ENCODE measurements at regions not wholly inside any gene's neighbourhood (a gene's known extent, or its start where the extent isn't known, plus 50 kb on each side); places are given as distances from the start of the nearest gene placed in this dataset.

DNA sequence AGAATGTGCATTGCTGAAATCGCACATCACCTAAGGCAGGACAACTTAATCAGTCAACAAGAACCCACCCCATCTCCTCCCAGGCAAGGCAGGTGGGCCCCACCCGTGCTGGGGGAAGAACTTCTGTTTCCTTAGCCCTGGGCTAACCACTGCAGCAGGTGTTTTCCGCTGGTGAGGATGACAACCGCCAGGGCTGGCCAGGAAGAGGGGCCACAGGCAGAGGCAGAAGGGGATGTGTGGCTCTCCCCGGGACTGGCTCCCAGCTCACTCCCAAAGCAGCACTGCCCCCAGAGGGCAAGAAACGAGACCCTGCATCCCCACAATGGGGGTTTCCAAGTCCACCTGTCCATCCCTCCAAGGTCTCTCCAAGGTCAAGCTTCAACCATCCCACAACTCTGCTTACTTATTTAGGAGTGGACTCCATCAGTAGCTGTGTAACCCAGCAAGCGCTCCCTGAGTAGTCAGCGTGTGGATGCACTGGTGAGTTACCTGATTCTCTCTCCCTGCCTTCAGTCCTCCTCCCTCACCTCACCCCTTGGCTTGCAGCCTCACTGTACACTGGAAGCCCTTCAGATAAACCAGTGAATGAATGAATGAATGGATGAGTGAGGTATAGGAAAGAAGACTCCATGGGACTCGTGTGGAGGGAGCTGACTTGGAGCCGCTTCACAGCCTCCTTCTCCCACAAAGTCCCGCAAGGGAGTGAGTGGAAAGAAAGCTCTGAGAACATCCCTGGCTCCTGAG, 168.2 kb upstream of the CST7 start:
- no peak for DNase-seq

DNA sequence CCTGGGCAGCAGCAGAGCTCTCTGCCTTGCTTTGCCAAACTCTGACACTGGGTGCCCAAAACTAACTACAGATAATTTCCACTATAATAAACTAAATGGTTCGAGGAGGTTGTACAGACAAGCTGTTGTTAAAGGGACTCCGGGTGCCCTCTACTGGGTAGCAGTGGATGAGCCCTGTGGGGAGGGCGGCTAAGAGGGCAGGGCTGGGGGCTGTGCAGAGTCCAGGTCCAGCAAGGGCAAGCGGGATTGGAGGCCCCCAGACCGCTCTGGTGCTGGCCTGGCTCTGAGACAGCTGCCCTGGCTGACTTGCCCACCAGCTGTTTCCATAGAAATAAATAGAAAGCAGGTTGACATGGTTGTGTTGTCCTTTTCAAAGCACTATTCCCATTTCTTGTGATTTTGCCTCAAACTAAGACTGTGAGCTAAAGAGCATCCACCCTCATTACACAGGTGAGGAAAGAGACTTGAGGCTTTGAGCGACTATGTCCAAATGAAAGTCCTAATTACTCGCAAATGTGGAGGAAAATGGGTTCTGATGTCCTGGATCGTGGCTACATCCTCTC, 167.6 kb upstream of the CST7 start:
- no peak for DNase-seq

DNA sequence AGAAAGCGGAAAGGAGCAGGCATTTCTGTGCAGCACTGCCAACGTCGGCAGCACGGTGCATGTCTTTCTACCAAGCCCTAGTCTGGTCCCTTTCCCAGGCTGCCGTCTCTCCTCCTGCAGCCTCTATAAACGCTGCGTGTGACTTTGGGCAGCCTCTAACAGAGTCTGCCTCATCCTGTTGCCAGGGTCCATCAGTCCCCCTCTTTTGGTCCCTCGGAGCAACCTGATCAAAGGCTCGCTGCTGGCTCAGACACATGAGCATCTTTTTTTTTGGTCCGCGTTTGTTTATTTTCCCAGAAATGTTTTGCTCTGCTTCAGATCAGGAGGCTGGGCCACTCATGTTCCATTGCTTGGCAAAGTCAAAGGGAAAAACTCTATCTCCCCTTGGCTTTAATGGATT, 166.8 kb upstream of the CST7 start:
- no peak for DNase-seq

DNA sequence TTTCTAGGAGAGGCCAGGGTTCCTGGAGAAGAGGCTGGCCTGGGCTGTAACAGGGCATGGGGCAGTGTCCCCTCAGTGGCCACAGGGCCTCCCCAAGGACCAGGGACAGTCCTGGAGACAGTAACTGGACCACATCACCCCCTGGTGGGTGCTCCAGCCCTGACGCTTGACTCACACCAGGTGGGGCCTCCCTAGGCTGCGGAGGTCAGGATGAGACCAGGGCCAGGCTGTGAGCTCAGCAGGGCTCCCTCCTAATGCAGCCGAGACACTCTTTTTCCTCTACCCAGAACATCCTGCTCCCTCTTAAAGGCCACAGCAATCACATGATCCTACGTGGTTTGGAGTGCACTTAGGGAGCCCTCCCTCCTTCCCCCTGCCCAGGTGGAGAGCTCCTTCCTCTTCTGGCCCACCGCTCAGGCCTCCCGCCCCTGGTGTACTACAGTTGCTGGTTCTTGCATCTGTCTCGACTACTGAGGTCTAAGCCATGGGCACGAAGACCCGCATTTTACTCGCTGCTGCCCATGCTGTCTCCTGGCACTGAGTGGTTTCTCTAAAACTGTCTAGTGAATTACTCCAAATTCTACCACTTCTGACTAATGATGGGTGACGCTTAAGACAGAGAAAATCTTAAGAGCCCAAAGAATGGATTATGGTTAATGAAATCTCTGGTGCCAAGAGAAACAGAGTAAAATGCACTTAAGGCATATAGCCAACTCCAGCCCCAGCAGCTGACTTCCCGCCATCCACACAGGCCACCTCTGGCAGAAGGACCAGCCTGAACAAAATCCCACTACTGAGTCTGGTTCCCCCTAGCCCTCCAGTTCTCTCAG, 166.1 kb upstream of the CST7 start:
- DNase-seq, result no peak

DNA sequence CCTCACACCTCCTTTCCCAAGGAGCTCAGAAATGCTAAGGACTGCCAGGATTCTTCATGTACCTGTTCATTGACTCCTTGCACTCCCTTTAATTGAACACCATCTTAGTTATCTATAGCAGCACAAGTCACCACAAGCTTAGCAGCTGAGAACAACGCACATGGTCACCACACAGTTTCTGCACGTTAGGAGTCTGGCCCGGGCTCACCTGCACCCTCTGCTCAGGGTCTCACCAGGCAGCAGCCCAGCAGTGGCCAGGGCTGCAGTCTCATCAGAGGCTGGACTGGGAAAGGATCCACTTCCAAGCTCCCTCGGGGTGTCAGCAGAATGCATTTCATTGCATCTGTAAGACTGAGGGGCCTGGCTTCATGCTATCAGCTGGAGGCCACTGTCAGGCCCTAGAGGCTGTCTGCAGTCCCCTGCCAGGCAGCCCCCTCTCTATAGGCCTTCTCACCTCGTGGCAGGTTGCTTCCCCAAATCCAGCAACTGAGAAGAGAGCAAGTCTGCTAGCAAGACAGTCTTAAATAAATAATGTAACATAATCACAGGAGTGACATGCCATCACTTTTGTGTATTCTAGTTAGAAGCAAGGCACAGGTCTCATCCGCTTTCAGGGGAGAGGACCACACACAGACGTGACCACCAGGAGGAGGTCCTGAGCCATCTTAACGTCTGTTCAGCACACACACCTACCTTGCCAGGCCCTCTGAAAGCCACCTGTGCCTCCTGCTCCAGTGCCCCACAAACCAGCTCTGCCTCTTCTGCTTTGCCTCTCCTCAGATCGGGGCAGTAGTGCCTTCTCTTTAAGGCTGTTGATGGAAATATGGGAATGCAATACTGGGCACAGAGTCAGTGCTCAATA, 165.2 kb upstream of the CST7 start:
- no peak for DNase-seq

DNA sequence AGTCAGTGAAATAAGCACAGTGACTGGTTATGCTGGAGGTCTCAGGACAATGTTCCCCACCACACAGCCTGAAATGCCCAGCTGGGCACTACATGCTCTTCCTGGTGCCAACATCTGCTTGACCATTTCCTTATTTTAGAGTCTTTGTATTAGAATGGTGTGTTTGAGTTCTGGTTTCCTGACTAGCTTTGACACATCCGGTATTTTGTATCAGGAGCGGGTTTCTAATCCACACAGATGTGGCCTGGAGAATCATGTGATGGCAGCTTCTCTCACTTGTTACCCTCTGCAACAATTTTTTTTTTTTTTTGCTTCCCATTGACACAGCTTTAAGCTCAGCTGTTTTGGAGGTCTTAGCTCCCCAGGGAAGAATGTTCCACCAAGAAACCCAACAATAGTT, 164.5 kb upstream of the CST7 start:
- DNase-seq, result no peak

DNA sequence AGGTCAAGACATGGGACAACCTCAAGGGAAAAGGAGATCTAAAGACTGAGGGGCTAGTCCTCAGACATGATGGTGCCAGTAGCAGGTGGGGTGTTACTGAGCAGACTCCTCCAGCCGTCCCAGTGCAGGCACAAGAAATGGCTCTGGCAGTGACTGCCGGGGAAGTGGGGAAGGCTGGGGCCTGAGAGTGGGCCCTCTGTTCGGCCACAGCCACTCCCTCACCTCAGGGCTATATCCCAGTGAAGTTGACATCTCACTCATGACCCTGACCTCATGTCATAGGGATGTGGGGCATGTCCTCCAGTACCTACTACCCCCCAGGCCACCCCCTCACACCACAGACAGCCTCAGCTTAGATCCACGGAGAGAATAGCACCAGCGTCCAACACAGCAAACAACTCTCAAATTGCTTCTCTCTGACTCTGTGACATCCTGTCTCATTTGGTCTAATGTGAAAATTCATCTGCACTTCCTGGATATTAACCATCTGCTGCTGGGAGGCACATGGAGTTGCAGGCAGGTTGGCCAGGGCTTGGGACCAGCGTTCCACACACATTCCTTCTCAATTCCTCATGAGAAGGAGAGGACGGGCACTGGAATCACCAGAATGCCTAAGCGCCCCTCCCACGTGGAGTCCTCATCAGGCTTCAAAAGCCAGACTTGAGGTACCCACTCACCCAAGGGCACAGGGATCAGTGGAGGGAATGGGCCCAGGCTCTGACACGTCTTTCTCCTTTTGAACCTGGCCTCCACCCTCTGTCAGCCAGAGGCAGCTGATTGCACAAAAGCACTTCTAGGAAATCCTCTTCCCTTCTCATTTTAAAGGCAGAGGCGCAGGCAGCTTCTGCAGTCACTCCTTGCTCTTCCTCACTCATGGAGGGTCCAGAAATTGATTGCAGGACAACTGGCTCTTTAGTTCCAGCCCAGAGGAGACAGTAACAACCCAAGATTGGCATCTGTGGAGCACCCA, 163.6 kb upstream of the CST7 start:
- DNase-seq, result no peak

DNA sequence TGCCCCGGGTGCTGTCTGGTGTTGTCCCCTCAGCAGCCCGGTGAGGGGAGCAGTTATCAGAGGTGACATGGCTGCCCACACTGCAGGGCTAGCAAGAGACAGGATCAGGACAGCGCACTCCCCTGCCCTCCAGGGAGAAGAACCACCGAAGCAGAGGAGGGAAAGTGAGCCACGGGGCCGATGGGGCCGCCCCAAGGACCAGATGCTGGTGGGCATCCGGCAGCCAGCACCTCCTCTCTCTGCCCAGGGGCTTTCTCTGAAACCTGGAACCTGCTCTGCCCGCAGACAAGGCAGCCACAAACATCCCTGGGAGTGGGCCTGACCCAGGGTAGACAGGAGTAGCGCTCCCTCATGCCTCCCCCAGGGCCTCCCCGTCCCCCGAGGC, 163.0 kb upstream of the CST7 start:
- no peak for DNase-seq

DNA sequence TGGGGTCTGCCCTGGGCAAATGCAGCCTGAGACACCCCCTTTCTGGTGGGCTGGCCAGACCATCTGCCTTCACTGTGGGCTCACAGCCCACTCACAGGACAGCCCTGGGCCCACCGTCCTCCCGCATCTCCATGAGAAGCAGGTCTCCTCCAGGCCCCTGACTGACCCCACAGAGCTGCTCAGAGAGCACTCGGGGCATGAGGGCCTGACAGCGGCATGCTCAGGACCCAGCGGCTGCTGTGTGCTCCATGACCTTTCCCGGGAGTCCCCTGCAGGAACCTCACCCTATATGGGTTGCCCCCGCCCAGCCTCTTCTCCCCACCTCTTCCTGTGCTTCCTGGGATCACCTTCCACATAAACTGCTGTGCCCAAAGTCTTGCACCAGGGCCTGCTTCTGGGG, 162.4 kb upstream of the CST7 start:
- DNase-seq, result no peak

DNA sequence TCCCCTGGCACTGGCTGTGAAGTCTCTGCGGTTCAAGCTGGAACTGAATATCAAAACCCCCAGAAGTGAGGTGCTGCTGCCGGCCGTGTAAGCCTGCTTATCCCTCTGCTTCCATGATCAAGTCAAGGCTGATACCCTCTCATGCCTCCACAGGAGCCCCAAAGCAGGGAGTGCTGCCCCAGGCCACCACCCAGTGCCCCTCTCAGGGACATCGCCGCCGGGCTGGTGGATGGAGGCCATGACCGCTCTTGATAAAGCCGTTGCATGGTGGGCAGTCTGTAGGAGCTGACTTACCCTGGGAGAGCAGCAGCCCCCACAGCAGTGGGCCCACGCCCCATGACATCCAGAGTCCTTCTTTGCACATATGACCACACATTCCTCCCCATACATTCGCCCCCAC, 162.0 kb upstream of the CST7 start:
- DNase-seq, result no peak

DNA sequence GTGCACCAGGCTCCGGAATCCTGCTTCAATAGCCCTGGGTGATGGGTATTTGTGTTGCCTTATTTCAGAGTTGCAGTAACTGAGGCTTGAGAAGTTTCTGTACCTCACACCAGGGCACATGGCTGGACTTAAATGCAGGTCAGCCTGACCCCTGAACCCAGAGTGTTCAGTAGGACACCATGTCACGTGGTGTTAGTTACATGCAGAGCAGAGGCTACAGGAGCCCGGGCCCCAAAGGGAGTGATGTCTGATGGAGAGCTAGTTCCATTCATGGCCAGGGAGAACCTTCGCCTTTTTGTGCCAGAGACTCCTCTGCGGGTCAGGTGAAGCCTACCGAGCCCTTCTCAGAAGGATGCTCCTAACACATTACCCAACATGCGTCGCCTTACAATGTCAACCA, 161.4 kb upstream of the CST7 start:
- DNase-seq, result no peak

DNA sequence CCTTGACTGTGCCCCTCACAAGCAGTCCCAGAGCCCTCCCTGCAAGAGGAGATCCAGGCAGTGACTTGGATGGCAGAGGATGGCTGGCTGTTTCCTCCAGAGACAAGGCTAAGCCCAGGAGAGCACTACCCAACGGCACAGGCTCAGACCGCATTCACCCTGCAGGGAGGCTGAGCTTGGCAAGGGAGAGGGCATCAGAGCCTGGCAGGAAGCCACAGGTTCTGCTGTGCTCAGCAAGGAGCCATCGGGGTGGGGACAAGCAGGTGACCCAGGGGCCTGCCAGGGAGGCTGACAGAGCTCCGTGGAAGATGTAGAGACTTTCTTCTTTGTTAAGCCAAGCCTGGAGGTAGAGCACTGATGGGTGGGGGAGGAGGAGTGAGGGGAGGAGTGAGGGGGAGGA, 159.2 kb upstream of the CST7 start:
- DNase-seq, result no peak

DNA sequence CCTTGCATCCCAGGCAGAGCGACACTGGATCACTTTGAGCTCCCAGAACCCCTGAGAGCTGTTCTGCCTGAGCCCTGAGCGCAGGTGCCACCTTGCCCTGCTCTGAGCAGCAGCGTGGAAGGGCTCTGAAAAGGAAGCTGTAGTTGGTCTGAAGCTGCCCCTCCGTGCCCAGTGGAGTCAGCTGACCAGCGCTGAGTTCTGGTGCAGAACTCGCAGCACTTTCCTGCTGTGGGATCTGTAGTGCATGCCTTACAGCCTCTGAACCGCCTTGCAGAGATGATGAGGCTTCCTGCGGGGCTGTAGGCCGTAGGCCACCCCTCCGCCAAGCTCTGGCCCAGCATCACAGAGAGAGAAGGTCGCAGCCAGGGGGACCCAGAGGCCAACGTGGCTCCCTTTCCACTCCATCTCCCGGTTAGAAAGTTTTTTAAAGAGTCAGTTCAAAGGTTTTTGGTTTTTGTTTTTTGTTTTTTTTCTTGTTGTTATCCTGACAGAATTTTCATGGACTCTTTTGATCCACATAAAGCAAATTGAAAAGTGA, 158.3 kb upstream of the CST7 start:
- no peak for DNase-seq

DNA sequence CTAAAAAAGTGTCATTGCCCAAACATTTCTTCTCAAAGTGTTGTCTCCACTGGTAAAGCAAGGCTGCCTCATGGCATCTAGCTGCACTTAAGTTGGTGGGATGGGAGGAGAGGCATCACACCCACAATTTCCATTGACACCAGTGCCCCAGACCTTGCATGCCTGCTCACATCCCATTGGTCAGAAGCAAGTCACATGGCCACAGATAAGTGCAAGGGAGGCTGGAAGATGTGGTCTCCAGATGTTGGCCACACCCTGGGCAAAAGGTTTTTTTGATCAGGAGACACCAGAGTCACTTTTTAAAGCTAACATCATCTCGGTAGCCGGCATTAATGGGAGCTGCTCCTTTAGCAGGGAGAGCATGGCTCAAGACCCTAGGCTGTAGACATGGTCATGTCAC, 157.1 kb upstream of the CST7 start:
- no peak for DNase-seq

DNA sequence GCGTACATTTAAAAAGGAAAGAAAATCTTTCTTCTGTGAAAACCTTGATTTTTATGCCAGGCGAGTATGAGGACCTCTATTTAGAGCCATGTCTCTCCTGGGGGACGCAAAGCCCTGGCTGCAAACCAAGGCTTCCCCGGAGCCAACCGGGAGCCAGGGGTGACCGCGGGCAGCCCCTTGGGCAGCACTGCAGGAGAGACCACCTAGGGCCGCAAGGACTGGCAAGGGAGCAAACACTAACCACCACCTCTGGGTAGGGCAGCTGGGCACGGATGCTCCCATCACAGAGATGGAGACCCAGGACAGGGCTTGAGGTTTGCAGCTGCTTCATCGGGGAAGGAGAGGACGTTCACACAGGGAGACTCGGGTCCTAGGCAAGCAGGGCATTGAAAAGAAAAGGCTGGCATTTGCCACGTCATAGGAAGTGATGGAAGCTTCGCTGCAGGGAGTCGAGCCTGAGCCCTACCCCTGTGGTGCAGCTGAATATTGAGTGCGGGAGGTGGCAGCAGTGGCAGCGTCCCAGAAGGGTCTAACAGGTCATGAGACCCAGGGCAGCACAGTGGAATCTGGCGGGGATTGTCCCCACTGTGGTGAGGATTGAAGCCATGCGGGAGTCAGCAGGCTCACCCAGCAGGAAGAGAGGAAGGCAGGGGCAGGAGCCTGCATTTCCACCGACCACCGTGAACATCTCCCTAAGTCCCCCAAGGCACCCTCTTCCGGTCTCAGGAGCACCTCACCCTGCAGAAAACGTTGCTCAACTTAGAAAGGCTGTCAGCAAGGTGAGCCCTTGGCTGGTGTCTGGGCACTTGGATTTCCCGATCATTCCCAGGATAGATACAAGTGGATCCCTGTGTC, 156.2 kb upstream of the CST7 start:
- no peak for DNase-seq

DNA sequence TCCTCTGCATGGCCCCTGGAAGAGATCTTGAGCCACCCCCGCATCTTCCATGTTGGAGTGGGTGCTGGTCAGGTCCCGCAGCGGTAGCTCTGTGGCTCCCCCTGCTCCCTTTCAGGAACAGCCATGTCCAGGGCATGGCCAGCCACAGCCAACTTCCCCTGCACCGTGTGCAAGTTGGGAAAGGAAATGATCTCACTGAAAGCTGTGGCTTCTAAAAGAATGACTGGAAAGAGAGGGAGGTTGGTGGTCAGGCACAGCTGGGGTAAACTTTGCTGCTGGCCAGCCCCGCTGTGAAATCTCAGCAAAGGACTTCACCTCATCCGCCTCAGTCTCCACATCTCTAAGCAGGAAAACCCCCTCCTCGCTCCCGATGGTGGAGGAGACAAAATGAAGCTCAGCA, 153.6 kb upstream of the CST7 start:
- no peak for DNase-seq

DNA sequence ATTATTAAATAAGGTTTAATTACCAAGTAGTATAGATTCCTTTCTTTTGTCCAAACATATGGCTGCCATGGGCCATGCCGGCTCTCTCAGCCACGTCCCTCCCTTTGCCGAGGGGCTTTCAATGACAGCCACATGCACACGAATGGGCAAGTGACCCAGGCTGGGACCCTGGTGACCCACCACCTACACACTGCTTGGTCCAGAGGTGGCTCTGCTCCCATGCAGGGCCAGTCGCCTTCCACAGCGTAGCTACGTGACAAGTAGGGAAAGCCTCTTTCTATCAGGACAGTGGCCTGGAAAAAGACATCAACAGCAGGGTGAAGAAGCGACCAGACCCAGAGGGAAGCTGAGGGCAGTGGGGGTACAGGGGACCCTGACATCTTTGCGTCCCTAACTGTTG, 152.8 kb upstream of the CST7 start:
- DNase-seq, result no peak

DNA sequence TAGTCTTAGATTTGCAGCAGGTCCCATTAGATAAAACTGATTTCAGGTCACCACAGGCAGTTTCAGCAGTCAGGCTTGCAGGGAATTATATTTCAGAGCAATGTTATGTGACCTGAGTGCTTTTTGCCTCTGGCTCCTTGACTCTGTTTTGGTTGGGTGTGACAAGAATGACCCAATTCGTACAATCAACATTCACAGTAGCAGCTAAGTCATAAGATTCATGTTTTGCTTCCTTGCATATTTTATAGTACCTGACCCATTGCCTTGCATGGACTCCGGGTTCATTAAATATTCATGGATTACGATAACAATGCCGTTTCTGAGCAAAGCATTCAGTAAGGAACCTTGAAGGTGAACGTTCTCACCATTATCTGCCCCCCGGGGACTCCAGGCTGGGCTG, 152.0 kb upstream of the CST7 start:
- no peak for DNase-seq

DNA sequence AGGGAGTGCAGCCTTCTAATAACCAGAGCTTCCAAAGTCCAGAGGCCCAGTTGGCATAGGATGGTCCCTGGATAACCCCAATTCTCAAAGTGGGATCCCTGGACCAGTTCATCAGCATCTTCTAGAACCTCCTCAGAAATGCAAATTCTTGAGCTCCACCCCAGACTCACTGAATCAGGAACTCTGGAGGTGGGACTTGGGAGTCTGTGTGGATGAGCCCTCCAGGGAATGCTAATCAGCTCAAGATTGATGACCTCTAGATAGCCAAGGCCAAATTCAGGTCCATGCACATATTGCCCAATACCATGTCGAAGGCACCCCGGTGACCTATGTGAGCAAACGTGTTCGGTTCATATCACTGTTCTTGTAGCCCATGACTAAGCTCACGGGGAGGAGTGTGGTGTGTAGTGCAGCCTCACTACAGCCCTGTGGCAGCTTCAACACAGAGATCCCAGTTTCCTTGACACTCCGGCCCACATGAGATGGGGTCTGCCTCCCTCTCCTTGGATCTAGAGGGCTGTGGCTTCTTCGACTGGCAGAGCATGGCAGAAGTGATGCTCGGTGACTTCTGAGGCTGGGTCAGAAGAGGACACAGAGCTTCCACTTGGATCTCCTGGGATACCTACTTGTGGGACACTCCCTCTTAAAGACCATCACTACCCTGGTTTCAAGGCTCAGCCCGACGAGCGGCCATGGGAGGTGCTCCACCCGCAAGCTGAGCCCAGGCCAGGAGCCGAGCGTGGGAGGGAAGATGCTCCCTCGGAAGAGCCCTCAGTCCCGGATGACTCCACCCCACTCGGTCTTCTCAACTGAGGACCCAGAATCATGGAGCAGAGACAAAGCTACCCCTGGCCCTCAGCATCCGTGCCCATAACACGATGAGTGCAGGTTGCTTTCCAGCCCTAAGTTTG, 151.1 kb upstream of the CST7 start:
- DNase-seq, result no peak

Measured in NCI-H1436 (cell line).